ENCODE measurements at regions not wholly inside any gene's neighbourhood (a gene's known extent, or its start where the extent isn't known, plus 50 kb on each side); places are given as distances from the start of the nearest gene placed in this dataset.
A peak's percentile ranks its signal among the peaks of the same experiment; 100 is the strongest.
"Not testable (repeated sequence)": the region's sequence is repeated elsewhere in the genome, so short reads cannot be mapped to it uniquely, and the experiment has no call there.

DNA sequence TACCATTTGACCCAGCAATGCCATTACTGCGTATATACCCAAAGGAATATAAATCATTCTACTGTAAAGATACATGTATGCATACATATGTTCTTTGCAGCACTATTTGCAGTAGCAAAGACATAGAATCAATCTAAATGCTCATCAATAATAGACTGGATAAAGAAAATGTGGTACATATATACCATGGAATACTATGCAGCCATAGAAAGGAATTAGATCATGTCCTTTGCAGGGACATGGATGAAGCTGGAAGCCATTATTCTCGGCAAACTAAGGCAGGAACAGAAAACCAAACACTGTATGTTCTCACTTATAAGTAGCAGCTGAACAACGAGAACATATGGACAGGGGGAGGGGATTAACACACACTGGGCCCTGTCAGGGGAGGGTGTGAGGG is 54.8 kb upstream of the ZNF30 start:
- not testable (repeated sequence) for DNase-seq

DNA sequence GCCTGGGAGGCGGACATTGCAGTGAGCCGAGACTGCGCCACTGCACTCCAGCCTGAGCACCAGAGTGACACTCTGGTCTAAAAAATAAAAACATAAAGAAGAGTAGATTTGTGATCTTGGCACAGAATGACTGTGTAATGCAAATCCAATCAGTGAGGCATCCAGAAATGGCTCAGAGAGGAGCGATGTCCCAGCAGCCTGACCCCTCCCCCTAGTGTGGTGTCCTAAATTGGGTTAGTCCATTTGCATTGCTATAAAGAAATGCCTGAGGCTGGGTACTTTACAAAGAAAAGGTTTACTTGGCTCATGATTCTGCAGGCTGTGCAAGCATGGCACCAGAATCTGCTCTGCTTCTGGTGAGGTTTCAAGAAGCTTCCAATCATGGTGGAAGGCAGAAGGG is 59.1 kb upstream of the ZNF30 start:
- DNase-seq, result no peak

DNA sequence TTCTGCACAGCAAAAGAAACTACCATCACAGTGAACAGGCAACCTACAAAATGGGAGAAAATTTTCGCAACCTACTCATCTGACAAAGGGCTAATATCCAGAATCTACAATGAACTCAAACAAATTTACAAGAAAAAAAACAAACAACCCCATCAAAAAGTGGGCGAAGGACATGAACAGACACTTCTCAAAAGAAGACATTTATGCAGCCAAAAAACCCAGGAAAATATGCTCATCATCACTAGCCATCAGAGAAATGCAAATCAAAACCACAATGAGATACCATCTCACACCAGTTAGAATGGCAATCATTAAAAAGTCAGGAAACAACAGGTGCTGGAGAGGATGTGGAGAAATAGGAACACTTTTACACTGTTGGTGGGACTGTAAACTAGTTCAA is 61.5 kb upstream of the ZNF30 start:
- not testable (repeated sequence) for DNase-seq

DNA sequence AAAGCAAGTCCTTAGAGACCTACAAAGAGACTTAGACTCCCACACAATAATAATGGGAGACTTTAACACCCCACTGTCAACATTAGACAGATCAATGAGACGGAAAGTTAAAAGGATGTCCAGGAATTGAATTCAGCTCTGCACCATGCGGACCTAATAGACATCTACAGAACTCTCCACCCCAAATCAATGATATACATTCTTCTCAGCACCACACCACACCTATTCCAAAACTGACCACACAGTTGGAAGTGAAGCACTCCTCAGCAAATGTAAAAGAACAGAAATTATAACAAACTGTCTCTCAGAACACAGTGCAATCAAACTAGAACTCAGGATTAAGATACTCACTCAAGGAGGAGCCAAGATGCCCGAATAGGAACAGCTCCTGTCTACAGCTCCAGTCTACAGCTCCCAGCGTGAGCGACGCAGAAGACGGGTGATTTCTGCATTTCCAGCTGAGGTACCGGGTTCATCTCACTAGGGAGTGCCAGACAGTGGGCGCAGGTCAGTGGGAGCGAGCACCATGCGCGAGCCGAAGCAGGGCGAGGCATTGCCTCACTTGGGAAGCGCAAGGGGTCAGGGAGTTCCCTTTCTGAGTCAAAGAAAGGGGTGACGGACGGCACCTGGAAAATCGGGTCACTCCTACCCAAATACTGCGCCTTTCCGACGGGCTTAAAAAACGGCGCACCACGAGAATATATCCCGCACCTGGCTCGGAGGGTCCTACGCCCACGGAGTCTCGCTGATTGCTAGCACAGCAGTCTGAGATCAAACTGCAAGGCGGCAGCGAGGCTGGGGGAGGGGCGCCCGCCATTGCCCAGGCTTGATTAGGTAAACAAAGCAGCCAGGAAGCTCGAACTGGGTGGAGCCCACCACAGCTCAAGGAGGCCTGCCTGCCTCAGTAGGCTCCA is 66.6 kb upstream of the ZNF30 start:
- DNase-seq, result not testable (repeated sequence)

DNA sequence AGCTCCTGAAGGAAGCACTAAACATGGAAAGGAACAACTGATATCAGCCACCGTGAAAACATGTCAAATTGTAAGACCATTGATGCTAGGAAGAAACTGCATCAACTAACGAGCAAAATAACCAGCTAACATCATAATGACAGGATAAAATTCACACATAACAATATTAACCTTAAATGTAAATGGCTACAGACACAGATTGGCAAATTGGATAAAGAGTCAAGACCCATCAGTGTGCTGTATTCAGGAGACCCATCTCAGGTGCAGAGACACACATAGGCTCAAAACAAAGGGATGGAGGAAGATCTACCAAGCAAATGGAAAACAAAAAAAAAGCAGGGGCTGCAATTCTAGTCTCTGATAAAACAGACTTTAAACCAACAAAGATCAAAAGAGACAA is 67.4 kb upstream of the ZNF30 start:
- not testable (repeated sequence) for DNase-seq

DNA sequence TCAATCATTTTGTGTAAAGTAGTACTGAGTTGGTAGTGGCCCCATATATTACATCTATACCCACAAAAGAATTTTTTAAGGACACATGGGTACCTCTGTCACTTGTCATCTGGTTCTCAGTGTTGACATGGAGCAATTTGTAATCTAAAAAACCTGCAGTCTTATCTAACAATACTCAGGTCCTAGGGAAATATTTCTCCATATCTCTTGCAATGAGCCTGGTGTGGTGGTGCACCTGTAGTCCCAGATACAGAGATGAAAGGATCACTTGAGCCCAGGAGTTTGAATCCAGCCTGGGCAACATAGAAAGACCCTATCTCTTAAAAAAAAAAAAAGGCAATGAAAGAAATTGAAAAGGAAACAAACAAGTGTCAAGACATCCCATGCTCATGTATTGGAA is 70.7 kb upstream of the ZNF30 start:
- DNase-seq, result no peak

DNA sequence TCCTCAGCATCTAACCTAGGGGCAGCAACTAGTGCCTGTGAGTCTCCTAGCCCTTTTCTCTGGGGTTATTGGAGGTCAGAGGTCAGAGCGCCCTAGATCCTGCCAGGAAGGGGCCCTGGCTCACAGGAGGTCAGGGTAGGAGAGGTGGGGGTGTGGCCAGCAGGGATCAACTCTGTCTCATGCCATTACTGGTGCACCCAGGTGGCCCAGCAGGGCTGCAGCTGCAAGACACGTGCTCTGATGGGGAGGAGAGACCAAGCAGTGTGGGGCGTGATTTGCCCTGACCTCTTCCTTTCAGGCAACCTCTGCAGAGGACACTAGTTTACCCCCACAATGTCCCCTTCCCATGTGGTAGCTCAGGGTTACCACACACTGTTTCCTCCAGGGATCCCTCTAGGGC is 73.3 kb upstream of the ZNF30 start:
- no peak for DNase-seq

DNA sequence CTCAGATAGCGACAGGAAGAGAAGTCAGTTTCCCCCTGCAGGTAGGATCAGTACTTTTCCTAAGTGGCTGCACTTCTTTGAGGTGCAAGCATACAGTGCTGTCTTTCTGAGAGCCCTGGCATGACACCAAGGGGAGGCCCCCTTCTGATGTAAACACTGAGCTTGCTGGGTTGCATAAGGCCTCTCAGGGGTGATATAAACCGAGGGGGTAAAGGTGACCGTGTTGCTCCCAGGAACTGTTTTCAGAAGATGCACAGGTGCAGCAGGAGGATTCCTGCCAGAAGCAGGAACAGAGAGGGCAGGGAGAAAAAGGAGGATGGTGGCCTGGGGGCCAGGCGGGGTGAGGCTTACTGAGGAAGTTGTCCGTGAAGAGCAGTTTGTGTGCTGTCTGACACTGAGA is 74.0 kb upstream of the ZNF30 start:
- DNase-seq, result no peak

DNA sequence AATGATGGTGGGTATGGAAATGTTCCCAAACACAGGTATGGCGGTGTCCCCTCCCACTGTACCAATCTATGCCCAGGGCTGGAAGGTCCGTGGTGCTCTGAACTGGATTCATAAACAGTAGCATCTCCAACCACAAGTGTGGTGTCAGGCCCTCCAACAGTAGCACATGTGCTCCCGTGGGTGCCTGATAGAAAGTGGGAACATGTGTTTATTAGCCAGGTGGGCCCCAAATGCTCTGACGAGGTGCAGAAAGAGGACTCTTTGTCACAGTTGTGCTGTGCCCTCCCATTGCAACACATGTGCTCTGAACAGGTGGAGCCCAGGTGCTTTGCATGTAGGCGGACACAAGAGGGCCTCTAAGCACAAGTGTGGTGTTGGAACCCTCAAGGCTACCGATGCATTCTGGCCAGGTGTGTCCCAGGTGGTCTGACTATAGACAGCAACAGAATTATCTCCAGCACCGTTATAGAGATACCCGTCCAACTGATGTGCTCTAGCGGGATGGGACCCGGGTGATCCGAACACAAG is 75.4 kb upstream of the ZNF30 start:
- no peak for DNase-seq

DNA sequence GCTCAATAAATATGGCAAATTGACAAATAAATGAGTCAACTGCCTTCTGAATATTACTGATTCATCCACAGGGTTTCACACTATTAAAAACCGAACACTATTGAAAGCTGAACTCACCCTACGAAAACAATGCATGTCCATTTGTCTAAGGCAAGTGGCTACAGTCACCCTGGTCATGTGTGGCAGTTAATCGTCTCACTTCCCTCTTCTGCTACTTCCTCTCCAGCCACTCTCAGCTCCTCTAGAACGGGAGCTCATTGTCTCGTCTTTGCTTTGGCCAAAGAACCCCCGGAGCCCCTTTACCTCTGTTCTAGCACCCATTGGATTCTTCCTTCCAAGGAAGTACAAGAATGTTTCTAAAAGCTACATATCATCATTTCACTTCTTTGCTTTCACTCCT is 74.4 kb upstream of the ZNF599 start:
- peak; percentile 3 to 25 (median 3) for DNase-seq

DNA sequence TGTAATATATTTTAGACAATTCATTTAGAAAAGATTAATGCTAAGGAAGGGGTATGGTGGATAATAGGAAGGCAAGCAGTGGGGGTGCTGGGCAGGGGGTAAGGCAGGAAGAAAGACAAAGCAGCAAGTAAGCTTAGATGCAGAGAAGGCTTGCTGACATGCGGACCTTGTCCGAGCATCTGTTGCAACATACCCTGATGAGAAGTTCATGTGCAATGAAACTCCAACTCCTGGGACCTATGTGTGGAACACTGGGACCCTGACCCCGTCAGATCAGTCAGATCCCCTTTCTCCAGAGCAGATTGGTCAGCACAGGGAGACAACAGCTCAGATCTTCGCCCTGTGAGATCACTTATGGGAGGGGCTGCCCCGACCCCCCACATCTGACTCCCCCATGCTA is 71.3 kb upstream of the ZNF599 start:
- DNase-seq, result no peak

DNA sequence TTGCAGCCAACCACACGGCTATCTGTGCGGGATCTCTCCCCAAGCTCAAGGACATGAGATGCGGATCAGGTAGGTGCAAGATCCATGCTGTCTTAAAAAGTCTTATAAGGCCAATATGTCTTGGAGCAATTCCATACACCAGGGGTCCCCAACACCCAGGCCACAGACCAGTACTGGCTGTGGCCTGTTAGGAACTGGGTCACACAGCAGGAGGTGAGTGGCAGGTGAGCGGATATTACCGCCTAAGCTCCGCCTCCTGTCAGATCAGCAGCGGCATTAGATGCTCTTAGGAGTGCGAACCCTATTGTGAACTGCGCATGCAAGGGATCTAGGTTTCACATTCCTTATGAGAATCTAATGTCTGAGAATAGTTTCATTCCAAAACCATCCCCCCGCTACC is 68.8 kb upstream of the ZNF599 start:
- no peak for DNase-seq

DNA sequence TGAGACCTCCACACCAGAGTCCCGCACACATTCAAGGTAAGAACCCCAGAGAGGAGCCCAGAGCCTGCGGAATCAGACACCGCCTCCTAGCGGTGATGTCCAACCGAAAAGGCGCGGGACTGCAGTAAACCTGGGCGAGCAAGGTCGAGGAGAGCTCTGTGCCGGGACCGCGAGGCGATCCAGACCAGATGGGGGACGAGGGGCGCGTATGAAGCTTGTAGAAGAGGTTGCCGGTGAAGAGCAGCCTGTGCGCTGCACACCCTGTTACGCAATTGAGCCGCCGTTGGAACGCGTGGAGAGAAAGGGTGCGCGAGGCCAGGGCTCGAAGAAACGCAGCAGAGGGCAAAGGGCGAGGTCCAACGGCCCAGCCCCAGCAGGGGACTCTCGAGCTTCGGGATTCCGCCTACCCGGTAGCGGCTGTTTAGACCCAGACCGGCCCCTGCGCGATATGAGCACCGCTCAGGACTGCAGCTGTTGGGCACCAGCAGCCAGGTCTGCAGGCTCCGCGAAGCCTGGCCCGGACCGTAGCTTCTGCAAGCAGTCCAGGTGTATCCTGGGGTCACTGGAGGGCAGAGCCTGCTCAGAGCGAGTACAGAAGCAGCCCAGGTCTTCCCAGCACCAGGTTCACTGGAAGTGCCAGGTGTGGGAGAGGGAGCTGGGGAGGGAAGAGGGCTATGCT is 65.9 kb upstream of the ZNF599 start:
- peak in 2 of 3 donors; percentile 3 to 8 for DNase-seq

DNA sequence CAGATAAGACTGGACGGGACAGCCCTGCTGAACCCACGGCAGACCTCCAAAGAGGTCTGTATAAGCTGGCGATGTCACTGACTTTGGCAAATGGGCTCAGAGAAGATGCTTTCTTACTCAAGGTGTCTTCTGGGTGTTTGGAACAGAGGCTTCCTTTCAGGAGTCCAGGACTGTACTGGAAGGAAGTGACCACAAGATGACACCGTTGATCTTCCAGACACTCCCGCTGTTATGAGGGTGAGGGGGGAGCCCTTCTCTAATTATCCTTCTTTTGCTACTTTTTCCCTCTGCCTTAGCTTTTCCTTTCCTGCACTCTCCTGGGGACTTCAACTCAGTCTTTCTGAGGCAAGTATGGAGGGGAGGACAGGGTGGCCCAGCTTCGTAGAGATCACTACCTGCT is 65.2 kb upstream of the ZNF599 start:
- no peak for DNase-seq

DNA sequence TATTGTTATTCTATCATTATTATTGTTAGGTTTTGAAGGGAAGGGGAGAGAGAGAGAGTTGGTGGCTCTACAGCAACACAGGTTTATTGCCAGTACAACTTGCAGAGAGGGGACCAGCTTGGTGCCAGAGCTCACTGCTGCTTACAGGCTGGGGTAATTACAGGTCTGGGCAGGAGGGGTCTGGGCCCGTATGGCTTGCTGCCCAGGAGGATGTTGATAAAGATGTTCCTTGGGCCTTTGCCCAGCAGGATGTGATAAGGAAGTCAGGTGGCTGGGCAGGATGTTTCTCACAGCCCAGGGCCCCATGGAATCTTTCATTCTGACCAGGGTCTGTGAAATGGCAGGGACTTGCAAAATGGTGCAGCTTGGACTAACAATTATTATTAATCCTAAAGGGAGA is 64.2 kb upstream of the ZNF599 start:
- no peak for DNase-seq

DNA sequence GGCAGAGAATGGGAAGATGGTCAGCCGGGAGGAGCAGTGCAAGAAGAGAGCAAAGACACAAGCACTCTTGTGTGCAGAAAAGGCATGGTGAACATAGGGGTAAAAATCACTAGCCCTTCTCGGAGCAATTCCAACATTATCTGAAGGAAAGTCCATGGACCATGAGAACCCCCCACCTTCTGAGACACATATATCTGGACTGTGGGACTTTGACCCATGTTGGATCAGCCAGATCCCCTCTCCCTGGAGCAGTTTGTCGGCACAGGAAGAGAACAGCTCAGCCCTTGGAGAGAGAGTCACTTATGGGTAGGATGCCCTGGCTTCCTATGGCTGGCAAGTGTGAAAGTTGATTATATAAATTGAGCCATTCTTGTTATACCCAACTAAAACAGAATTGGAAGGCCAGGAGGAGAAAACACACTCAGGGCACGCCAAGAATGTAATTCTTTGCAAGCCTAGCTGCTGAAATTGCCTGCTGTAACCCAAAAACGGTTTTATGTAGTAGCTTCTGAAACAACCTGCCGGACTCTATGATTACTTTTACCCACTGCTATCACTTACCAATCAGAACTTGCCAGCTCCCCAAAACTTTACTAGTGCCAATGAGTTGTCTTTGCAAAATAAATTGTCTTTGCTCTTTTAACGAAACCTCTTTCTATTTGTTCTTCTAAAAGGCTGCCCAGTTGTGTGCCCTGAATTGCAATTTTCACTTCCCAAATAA is 62.8 kb upstream of the ZNF599 start:
- no peak for DNase-seq

DNA sequence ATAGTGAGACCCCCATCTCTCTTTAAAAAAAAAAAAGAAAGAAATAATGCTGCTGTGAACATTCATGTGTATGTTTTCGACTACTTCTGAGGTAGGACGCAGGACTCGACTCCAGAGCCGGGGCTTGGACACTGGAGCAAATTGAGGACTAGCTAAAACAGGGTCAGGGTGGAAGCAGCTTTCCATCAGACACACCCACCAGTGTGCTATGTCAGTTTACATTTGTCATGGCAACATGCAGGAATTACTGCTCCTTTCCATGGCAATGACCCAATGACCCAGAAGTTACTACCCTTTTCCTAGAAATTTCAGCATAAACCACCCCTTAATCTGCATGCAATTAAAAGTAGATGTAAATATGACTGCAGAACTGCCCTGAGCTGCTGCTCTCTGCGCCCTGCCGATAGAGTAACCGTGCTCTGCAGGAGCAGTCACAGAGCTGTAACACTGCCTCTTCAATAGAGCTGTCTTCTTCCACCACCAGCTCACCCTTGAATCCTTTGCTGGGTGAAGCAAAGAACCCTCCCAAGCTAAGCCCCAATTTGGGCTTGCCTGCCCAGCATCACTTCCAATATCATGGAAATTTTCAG is 61.6 kb upstream of the ZNF599 start:
- DNase-seq, result no peak

DNA sequence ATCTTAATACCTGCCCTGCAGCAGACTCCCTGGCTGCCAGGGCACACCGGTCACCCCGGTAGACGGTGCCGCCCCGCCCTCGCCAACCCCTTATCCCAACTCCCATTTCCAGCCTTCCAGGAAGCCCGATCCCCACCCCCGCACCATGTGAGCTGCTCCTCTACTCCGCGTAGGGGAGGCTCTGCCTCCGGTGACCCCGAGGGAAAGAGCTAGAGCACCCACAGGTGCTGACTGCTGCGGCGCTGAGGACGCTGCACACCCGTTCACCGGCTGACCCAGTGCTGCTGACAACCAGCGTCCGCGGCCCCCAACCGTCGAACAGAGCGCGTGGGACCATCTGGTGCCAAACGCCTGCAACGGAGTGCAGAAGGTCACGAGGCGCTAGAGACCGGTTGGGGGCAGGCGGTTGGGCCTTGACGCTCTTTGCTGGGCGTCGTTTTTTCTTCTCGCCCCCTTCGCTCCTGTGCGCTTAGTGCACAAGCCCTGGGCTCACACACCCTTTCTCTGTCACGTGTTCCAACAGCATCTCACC is 59.6 kb upstream of the ZNF599 start:
- DNase-seq, result no peak

DNA sequence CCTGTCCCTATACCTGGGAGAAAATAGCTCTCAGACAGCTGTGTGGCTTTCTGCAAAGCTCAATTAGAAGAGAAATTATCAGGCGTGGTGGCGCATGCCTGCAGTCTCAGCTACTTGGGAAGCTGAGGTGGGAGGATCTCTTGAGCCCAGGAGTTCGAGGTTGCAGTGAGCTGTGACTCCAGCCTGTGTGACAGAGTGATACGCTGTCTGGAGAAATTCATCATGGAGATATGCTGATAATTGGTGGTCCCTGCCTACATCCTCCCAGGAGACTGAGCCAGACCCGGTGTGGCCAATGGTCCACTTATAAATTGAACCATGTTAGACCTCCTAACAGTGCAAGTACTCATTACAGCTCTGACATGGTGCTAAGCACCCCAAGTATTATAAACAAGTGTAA is 58.7 kb upstream of the ZNF599 start:
- no peak for DNase-seq

DNA sequence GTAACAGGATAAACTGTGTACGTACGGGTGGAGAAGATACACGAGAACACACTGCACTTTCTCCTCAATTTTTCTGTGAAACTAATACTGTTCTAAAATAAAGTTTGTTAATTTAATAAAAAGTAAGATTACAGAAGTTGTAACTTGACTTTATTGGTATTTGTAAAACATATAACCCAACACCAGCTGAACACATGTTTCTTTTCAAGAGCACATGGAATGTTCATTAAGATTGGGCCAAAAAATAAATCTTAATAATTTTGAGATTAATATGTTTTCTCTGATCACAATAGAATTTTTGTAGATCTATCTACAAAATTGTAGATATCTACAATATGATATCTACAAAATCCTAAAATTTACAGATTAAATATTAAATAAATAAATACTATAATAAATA is 55.1 kb upstream of the ZNF599 start:
- DNase-seq, result no peak

DNA sequence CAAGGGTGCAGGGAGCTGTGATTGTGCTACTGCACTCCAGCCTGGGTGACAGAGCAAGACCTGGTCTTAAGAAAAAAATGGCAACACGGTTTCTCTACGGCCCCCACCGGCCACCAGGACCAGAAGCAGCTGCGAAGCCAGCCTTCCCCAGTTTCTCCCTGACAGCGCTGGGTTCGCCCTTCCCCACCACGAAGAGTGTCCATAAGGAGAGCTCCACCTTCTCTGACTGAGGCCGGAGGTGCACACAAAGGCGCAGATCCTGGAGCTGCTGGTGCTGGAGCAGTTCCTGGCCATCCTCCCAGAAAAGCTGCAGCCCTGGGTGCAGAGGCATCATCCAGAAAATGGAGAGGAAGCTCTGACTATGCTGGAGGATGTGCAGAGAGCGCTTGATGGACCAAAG is 52.2 kb upstream of the ZNF599 start:
- DNase-seq, result no peak

DNA sequence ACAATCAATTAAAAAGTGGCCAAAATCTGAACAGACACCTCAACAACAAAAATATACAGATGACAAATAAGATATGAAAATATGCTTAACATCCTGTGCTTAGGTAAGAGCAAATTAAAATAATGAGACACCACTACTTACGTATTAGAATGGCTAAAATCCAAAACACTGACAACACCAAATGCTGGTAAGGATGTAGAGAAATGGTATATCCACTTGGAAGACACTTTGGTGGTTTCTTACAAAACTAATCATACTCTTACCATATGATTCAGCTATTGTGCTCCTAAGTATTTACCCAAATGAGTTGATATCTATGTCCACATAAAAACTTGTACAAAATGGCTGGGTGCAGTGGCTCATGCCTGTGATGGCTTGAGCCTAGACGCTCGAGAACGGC is 51.7 kb upstream of the ZNF599 start:
- no peak for DNase-seq
